ENCODE measurements at regions not wholly inside any gene's neighbourhood (a gene's known extent, or its start where the extent isn't known, plus 50 kb on each side); places are given as distances from the start of the nearest gene placed in this dataset.
"Not testable (repeated sequence)": the region's sequence is repeated elsewhere in the genome, so short reads cannot be mapped to it uniquely, and the experiment has no call there.

- no peak for DNase-seq (ENCODE audit: low read depth, low spot score)
These were observed 53.8 kb upstream of the ADAMTS18 start for GRCh38 chr16:77488652-77489051.

GRCh38 chr16:77491091-77491490, 56.3 kb upstream of the ADAMTS18 start:
- no peak for DNase-seq (ENCODE audit: low read depth, low spot score)

GRCh38 chr16:77496934-77497333, 62.1 kb upstream of the ADAMTS18 start:
- DNase-seq (ENCODE audit: low read depth, low spot score): no peak

- DNase-seq (ENCODE audit: low read depth, low spot score): no peak
These were observed 64.8 kb upstream of the ADAMTS18 start for GRCh38 chr16:77499373-77500285.

GRCh38 chr16:77500286-77500598, 65.4 kb upstream of the ADAMTS18 start:
- no peak for DNase-seq (ENCODE audit: low read depth, low spot score)

GRCh38 chr16:77500934-77501664, 66.3 kb upstream of the ADAMTS18 start:
- no peak for DNase-seq (ENCODE audit: low read depth, low spot score)

GRCh38 chr16:77502448-77502847, 67.6 kb upstream of the ADAMTS18 start:
- DNase-seq (ENCODE audit: low read depth, low spot score): no peak

GRCh38 chr16:77506492-77506891, 71.7 kb upstream of the ADAMTS18 start:
- DNase-seq (ENCODE audit: low read depth, low spot score): not testable (repeated sequence)

- DNase-seq (ENCODE audit: low read depth, low spot score): no peak
These were observed 74.2 kb upstream of the ADAMTS18 start for GRCh38 chr16:77509051-77509450.

- DNase-seq (ENCODE audit: low read depth, low spot score): no peak
These were observed 75.0 kb upstream of the ADAMTS18 start for GRCh38 chr16:77509796-77510195.

GRCh38 chr16:77511053-77511452, 76.2 kb upstream of the ADAMTS18 start:
- no peak for DNase-seq (ENCODE audit: low read depth, low spot score)

- no peak for DNase-seq (ENCODE audit: low read depth, low spot score)
These were observed 79.8 kb upstream of the ADAMTS18 start for GRCh38 chr16:77514500-77515220.

GRCh38 chr16:77525226-77525625, 90.4 kb upstream of the ADAMTS18 start:
- not testable (repeated sequence) for DNase-seq (ENCODE audit: low read depth, low spot score)

GRCh38 chr16:77531752-77532151, 96.9 kb upstream of the ADAMTS18 start:
- no peak for DNase-seq (ENCODE audit: low read depth, low spot score)

GRCh38 chr16:77536809-77537208, 102.0 kb upstream of the ADAMTS18 start:
- DNase-seq (ENCODE audit: low read depth, low spot score): no peak

GRCh38 chr16:77539421-77540034, 104.7 kb upstream of the ADAMTS18 start:
- no peak for DNase-seq (ENCODE audit: low read depth, low spot score)

- no peak for DNase-seq (ENCODE audit: low read depth, low spot score)
These were observed 105.8 kb upstream of the ADAMTS18 start for GRCh38 chr16:77540646-77541045.

GRCh38 chr16:77541165-77541564, 106.3 kb upstream of the ADAMTS18 start:
- peak; percentile 25 for DNase-seq (ENCODE audit: low read depth, low spot score)

- DNase-seq (ENCODE audit: low read depth, low spot score): no peak
These were observed 113.3 kb upstream of the ADAMTS18 start for GRCh38 chr16:77548151-77548550.

GRCh38 chr16:77548766-77549165, 113.9 kb upstream of the ADAMTS18 start:
- no peak for DNase-seq (ENCODE audit: low read depth, low spot score)

GRCh38 chr16:77549876-77550275, 115.0 kb upstream of the ADAMTS18 start:
- DNase-seq (ENCODE audit: low read depth, low spot score): peak; percentile 20

GRCh38 chr16:77551357-77551756, 116.5 kb upstream of the ADAMTS18 start:
- DNase-seq (ENCODE audit: low read depth, low spot score): no peak

Measured in iPS DF 19.7 (cell line).